CD4-positive, alpha-beta T cell (primary cell): ENCODE measurements at regions not wholly inside any gene's neighbourhood (a gene's known extent, or its start where the extent isn't known, plus 50 kb on each side); places are given as distances from the start of the nearest gene placed in this dataset.

Experiments used
- ATAC-seq: fragments of 200-7000 bp; cut with Tn5 transposase; one replicate; pipeline ENCODE4 v1.10.0; 2022; ENCODE audit warnings: mild to moderate bottlenecking; ENCODE audit not compliant: poor library complexity
- CTCF ChIA-PET: fragments of 350-600 bp; sonication (Branson Sonifier 250); formaldehyde crosslinking; loops from one replicate; lab custom pipeline; 2021; ENCODE audit warnings: antibody characterized with exemption, inconsistent platforms; lab: Charles Lee
- POLR2A ChIA-PET: fragments of 350-600 bp; sonication (Branson Sonifier 250); formaldehyde crosslinking; loops from one replicate; lab custom pipeline; 2021; ENCODE audit warnings: antibody characterized with exemption, inconsistent platforms; lab: Charles Lee
- DNase-seq, 14 experiments: peaks; one replicate each; pipeline ENCODE4 v3.0.0-alpha.2; 2013 to 2020; ENCODE audit warnings: mixed read lengths in 2 of 14
- H3K27ac ChIP-seq, 2 donors: one replicate each; pipeline versions ENCODE4 v1.5.1 to v1.7.0; 2013; ENCODE audit warnings: low read length in 2 of 2, low read depth in 1 of 2, mild to moderate bottlenecking in 1 of 2
- H3K27me3 ChIP-seq, 2 experiments: 1 replicate in 1 of 2; 2 replicates in 1 of 2; pipeline versions ENCODE4 v1.6.1 to v1.7.0; 2013; ENCODE audit warnings: low read length in 2 of 2, control low read depth in 1 of 2, mild to moderate bottlenecking in 1 of 2, moderate library complexity in 1 of 2; ENCODE audit not compliant: insufficient read depth in 2 of 2, control insufficient read depth in 1 of 2
- H3K36me3 ChIP-seq: one replicate; pipeline ENCODE4 v1.6.1; 2013; ENCODE audit warnings: low read length, control low read depth; ENCODE audit not compliant: insufficient read depth
- H3K4me1 ChIP-seq: one replicate; pipeline ENCODE4 v1.6.1; 2013; ENCODE audit warnings: low read length, control low read depth; ENCODE audit not compliant: insufficient read depth
- H3K4me3 ChIP-seq: one replicate; pipeline ENCODE4 v1.5.1; 2013; ENCODE audit warnings: mild to moderate bottlenecking, low read length, moderate library complexity
- H3K9me3 ChIP-seq, 2 experiments: 1 replicate in 1 of 2; 2 replicates in 1 of 2; pipeline versions ENCODE4 v1.6.1 to v1.7.0; 2013; ENCODE audit warnings: low read length in 2 of 2, mild to moderate bottlenecking in 2 of 2, control low read depth in 1 of 2, moderate library complexity in 1 of 2; ENCODE audit not compliant: control insufficient read depth in 1 of 2, insufficient read depth in 1 of 2
- H3K27ac Mint-ChIP-seq: one replicate; pipeline ENCODE4 v1.8.0; 2020; ENCODE audit warnings: mixed read lengths
- H3K27me3 Mint-ChIP-seq: one replicate; pipeline ENCODE4 v1.8.0; 2021; ENCODE audit warnings: mixed read lengths
- H3K36me3 Mint-ChIP-seq: one replicate; pipeline ENCODE4 v1.8.0; 2021; ENCODE audit warnings: low read depth, mixed read lengths
- H3K4me1 Mint-ChIP-seq: one replicate; pipeline ENCODE4 v1.8.0; 2021; ENCODE audit warnings: low read depth, mixed read lengths
- H3K4me3 Mint-ChIP-seq: one replicate; pipeline ENCODE4 v1.8.0; 2020; ENCODE audit warnings: mild to moderate bottlenecking, mixed read lengths
- H3K9me3 Mint-ChIP-seq: one replicate; pipeline ENCODE4 v1.8.0; 2020; ENCODE audit warnings: mixed read lengths
- CTCF ChIP-seq: fragments of 200-600 bp; IDR thresholded peaks from one replicate; pipeline ENCODE4 v1.8.0; 2022; ENCODE audit warnings: antibody characterized with exemption, mild to moderate bottlenecking
- intact Hi-C, 2 experiments: fragments of 100-400 bp; cut with DNase I in 1 of 2; cut with micrococcal nuclease in 1 of 2; formaldehyde crosslinking; loops; one replicate each; pipeline versions ENCODE4 v1.15.1 to v1.9.0; 2023 to 2025; cut with DNase I, micrococcal nuclease

- intact Hi-C loops = no loop called here
- Mint-ChIP-seq H3K27me3 (peaks cover 19% of the 10 kb centered on the region), H3K4me3 (no peak overlapping the region), H3K36me3 (no peaks in the 10 kb centered on the region), H3K4me1 (no peaks in the 10 kb centered on the region), H3K9me3 (peaks cover 3% of the 10 kb centered on the region), H3K27ac (no peak overlapping the region)
- ATAC-seq (no peak), DNase-seq (no peak)
- no peak for TF ChIP-seq CTCF
- Histone ChIP-seq H3K9me3 (no peaks in the 10 kb centered on the region), H3K27ac (no peak overlapping the region), H3K36me3 (no peaks in the 10 kb centered on the region), H3K4me3 (no peak overlapping the region), H3K4me1 (no peaks in the 10 kb centered on the region), H3K27me3 (no peaks in the 10 kb centered on the region)
- POLR2A ChIA-PET = no interaction called here
- CTCF ChIA-PET = no interaction called here
Measured at GRCh38 chr3:111418391-111418790, 123.6 kb upstream of the CD96 start.

GRCh38 chr3:111428301-111428700, 113.7 kb upstream of the CD96 start:
- POLR2A ChIA-PET = no interaction called here
- no peaks in the 10 kb centered on the region for H3K4me1 ChIP-seq
- Mint-ChIP-seq H3K36me3 (no peaks in the 10 kb centered on the region), H3K4me3 (no peak overlapping the region), H3K9me3 (peaks cover 26% of the 10 kb centered on the region), H3K27ac (no peak overlapping the region), H3K4me1 (no peaks in the 10 kb centered on the region), H3K27me3 (no peaks in the 10 kb centered on the region)
- no peak for DNase-seq
- no peak overlapping the region for H3K27ac ChIP-seq
- H3K27me3 ChIP-seq = no peaks in the 10 kb centered on the region
- no peak for TF ChIP-seq CTCF
- ATAC-seq = no peak
- H3K4me3 ChIP-seq = no peak overlapping the region
- H3K9me3 ChIP-seq = peaks cover 0 to 11% of the 10 kb centered on the region in 2 experiments
- no peaks in the 10 kb centered on the region for H3K36me3 ChIP-seq
- intact Hi-C loops = no loop called here
- CTCF ChIA-PET = no interaction called here

- H3K4me1 Mint-ChIP-seq = no peaks in the 10 kb centered on the region
- no peak overlapping the region for H3K27ac ChIP-seq
- no peak overlapping the region for H3K27ac Mint-ChIP-seq
- intact Hi-C loops = no loop called here
- TF ChIP-seq CTCF = no peak
- ChIA-PET POLR2A (no interaction called here), CTCF (no interaction called here)
- no peaks in the 10 kb centered on the region for H3K27me3 ChIP-seq
- H3K36me3 Mint-ChIP-seq = no peaks in the 10 kb centered on the region
- no peaks in the 10 kb centered on the region for H3K4me1 ChIP-seq
- ATAC-seq (no peak), DNase-seq (no peak)
- H3K9me3 Mint-ChIP-seq = peaks cover 2% of the 10 kb centered on the region
- no peaks in the 10 kb centered on the region for H3K9me3 ChIP-seq
- H3K27me3 Mint-ChIP-seq = no peaks in the 10 kb centered on the region
- no peak overlapping the region for H3K4me3 ChIP-seq
- no peaks in the 10 kb centered on the region for H3K36me3 ChIP-seq
- no peak overlapping the region for H3K4me3 Mint-ChIP-seq
Measured at GRCh38 chr3:111434941-111435622, 106.9 kb upstream of the CD96 start.
